H9 (cell line): ENCODE measurements at regions not wholly inside any gene's neighbourhood (a gene's known extent, or its start where the extent isn't known, plus 50 kb on each side); places are given as distances from the start of the nearest gene placed in this dataset.

Source experiments
- DNase-seq: peaks from one replicate; pipeline ENCODE4 v3.0.0-alpha.2; 2017
- H2AFZ ChIP-seq: one replicate; pipeline ENCODE4 v1.6.1; 2013; ENCODE audit warnings: mild to moderate bottlenecking, low read length, control low read depth, moderate library complexity
- H2AK5ac ChIP-seq: 2 replicates; pipeline ENCODE4 v1.6.1; 2013; ENCODE audit warnings: low read length, control low read depth, mixed read lengths; ENCODE audit not compliant: insufficient read length
- H2BK120ac ChIP-seq: one replicate; pipeline ENCODE4 v1.6.1; 2013; ENCODE audit warnings: low read depth, mild to moderate bottlenecking, low read length, control low read depth, inconsistent platforms; ENCODE audit not compliant: poor library complexity, severe bottlenecking
- H2BK12ac ChIP-seq: 2 replicates; pipeline ENCODE4 v1.6.1; 2013; ENCODE audit warnings: low read length, control low read depth, mixed read lengths, low read depth; ENCODE audit not compliant: insufficient read length
- H2BK15ac ChIP-seq: 2 replicates; pipeline ENCODE4 v1.6.1; 2013; ENCODE audit warnings: low read depth, low read length, control low read depth
- H2BK20ac ChIP-seq: one replicate; pipeline ENCODE4 v1.6.1; 2013; ENCODE audit warnings: low read depth, mild to moderate bottlenecking, low read length, control low read depth, inconsistent platforms; ENCODE audit not compliant: poor library complexity, severe bottlenecking
- H2BK5ac ChIP-seq: 2 replicates; pipeline ENCODE4 v1.6.1; 2013; ENCODE audit warnings: low read length, control low read depth, mixed read lengths; ENCODE audit not compliant: insufficient read length
- H3K14ac ChIP-seq: 2 replicates; pipeline ENCODE4 v1.6.1; 2013; ENCODE audit warnings: low read length, control low read depth; ENCODE audit not compliant: insufficient read depth
- H3K18ac ChIP-seq: 2 replicates; pipeline ENCODE4 v1.6.1; 2013; ENCODE audit warnings: low read depth, mild to moderate bottlenecking, mixed read lengths, low read length, control low read depth; ENCODE audit not compliant: insufficient read length
- H3K23ac ChIP-seq: 2 replicates; pipeline ENCODE4 v1.6.1; 2013; ENCODE audit warnings: low read length, control low read depth, mixed read lengths, low read depth; ENCODE audit not compliant: insufficient read length
- H3K23me2 ChIP-seq: 2 replicates; pipeline ENCODE4 v1.6.1; 2013; ENCODE audit warnings: low read depth, mild to moderate bottlenecking, mixed read lengths, low read length, control low read depth; ENCODE audit not compliant: insufficient read length, poor library complexity, severe bottlenecking
- H3K27ac ChIP-seq: 2 replicates; pipeline ENCODE4 v1.5.1; 2013; ENCODE audit warnings: low read length, control low read depth, mixed read lengths, low read depth; ENCODE audit not compliant: insufficient read length
- H3K27me3 ChIP-seq: 2 replicates; pipeline ENCODE4 v1.6.1; 2013; ENCODE audit warnings: low read length, control low read depth, inconsistent platforms; ENCODE audit not compliant: insufficient read depth
- H3K4ac ChIP-seq: 2 replicates; pipeline ENCODE4 v1.6.1; 2013; ENCODE audit warnings: low read depth, mild to moderate bottlenecking, control low read depth, inconsistent platforms, low read length, moderate library complexity
- H3K4me1 ChIP-seq: 2 replicates; pipeline ENCODE4 v1.6.1; 2013; ENCODE audit warnings: low read length, control low read depth, inconsistent platforms; ENCODE audit not compliant: insufficient read depth
- H3K4me2 ChIP-seq: 2 replicates; pipeline ENCODE4 v1.6.1; 2013; ENCODE audit warnings: low read length, control low read depth, mixed read lengths; ENCODE audit not compliant: insufficient read length, insufficient read depth
- H3K56ac ChIP-seq: 2 replicates; pipeline ENCODE4 v1.6.1; 2013; ENCODE audit warnings: low read depth, mild to moderate bottlenecking, mixed read lengths, low read length, control low read depth; ENCODE audit not compliant: insufficient read length
- H3K79me1 ChIP-seq: 2 replicates; pipeline ENCODE4 v1.6.1; 2013; ENCODE audit warnings: low read depth, mild to moderate bottlenecking, moderate library complexity, low read length, control low read depth, inconsistent platforms; ENCODE audit not compliant: insufficient read depth, poor library complexity, severe bottlenecking
- H3K79me2 ChIP-seq: 2 replicates; pipeline ENCODE4 v1.6.1; 2013; ENCODE audit warnings: low read length, control low read depth, inconsistent platforms; ENCODE audit not compliant: insufficient read depth
- H3K9ac ChIP-seq: 2 replicates; pipeline ENCODE4 v1.6.1; 2013; ENCODE audit warnings: low read length, control low read depth, mixed read lengths; ENCODE audit not compliant: insufficient read length; ENCODE audit errors: extremely low read depth
- H3K9me3 ChIP-seq: one replicate; pipeline ENCODE4 v1.6.1; 2013; ENCODE audit warnings: low read depth, low read length, inconsistent platforms; ENCODE audit not compliant: control insufficient read depth
- H3T11ph ChIP-seq: one replicate; pipeline ENCODE4 v1.6.1; 2013; ENCODE audit warnings: mild to moderate bottlenecking, low read length, control low read depth, inconsistent platforms
- H4K20me1 ChIP-seq: one replicate; pipeline ENCODE4 v1.6.1; 2013; ENCODE audit not compliant: control insufficient read depth, insufficient read length, insufficient read depth
- H4K5ac ChIP-seq: 2 replicates; pipeline ENCODE4 v1.6.1; 2013; ENCODE audit warnings: low read depth, mild to moderate bottlenecking, mixed read lengths, low read length, control low read depth; ENCODE audit not compliant: insufficient read length
- H4K8ac ChIP-seq: replicated peaks from 2 replicates; pipeline ENCODE4 v1.6.1; 2013; ENCODE audit warnings: low read length, control low read depth, mixed read lengths, low read depth; ENCODE audit not compliant: insufficient read length
- H4K91ac ChIP-seq: 2 replicates; pipeline ENCODE4 v1.6.1; 2013; ENCODE audit warnings: low read depth, mild to moderate bottlenecking, moderate library complexity, mixed read lengths, low read length, control low read depth; ENCODE audit not compliant: insufficient read length
- H3K27ac Mint-ChIP-seq, 3 experiments: 2 replicates in 2 of 3; 3 replicates in 1 of 3; pipeline ENCODE4 v1.8.0; 2020 to 2021; ENCODE audit warnings: mixed read lengths in 3 of 3, mild to moderate bottlenecking in 1 of 3, moderate library complexity in 1 of 3
- H3K27me3 Mint-ChIP-seq: 2 replicates; pipeline ENCODE4 v1.8.0; 2021; ENCODE audit warnings: low read depth, mild to moderate bottlenecking, moderate library complexity, mixed read lengths
- H3K36me3 Mint-ChIP-seq, 3 experiments: 2 replicates in 2 of 3; 3 replicates in 1 of 3; pipeline ENCODE4 v1.8.0; 2020 to 2021; ENCODE audit warnings: low read depth in 3 of 3, mixed read lengths in 3 of 3; ENCODE audit not compliant: insufficient read depth in 1 of 3
- H3K4me1 Mint-ChIP-seq, 2 experiments: 2 replicates each; pipeline ENCODE4 v1.8.0; 2020; ENCODE audit warnings: mixed read lengths in 2 of 2
- H3K4me3 Mint-ChIP-seq, 2 experiments: 2 replicates in 1 of 2; 3 replicates in 1 of 2; pipeline ENCODE4 v1.8.0; 2020 to 2021; ENCODE audit warnings: mild to moderate bottlenecking in 2 of 2, mixed read lengths in 2 of 2, moderate library complexity in 1 of 2
- H3K9me3 Mint-ChIP-seq, 2 experiments: 2 replicates in 1 of 2; 3 replicates in 1 of 2; pipeline ENCODE4 v1.8.0; 2020; ENCODE audit warnings: mild to moderate bottlenecking in 2 of 2, mixed read lengths in 2 of 2, moderate library complexity in 1 of 2
- CTCF ChIP-seq: fragments of 200-600 bp; sonication (generic); conservative IDR thresholded peaks from 3 replicates; pipeline ENCODE4 v1.8.0; 2021; ENCODE audit warnings: antibody characterized with exemption, mild to moderate bottlenecking
- WGBS: extraction: QIAGEN DNeasy Blood & Tissue Kit; methylation state at CpG from one replicate; pipeline ENCODE4 v1.1.7; 2013; ENCODE audit warnings: missing lambda C conversion rate, low lambda C conversion rate, mixed read lengths; ENCODE audit not compliant: insufficient read length; ENCODE audit errors: extremely low coverage; 5-methylcytosine and 5-hydroxymethylcytosine counted together

DNA sequence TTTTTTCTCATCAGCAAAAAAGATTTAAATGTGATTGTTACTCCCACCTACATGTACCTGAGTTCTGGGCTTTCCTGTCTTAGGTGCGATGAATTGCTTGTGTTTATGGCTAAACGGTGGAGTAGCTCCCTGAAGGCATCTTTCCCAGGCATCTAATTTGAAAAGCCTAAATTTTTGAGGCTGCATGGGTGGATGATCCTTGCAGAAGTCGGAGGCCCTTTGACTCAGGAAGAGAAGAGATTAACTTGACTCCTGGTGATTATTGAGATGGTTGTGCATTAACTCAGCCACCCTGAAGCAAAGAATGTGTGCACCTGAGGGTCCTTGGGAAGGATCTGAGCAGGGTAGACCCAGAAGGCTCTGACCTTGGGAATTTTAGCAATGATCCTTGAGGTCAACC is 155.6 kb upstream of the SEMA3C start:
- peak overlapping the region in 1 of 3 experiments; percentile 85; a peak in 1 of 7 replicates for H3K27ac Mint-ChIP-seq
- no CpG with 5 or more reads among the region's 3 CpGs for WGBS
- H3K4me3 Mint-ChIP-seq, result no peak overlapping the region

More for the DNA sequence above, 155.6 kb upstream of the SEMA3C start:
- Histone ChIP-seq H4K8ac (no peak overlapping the region), H2AK5ac (no peak overlapping the region), H3K79me2 (no peaks in the 10 kb centered on the region), H2AFZ (no peak overlapping the region), H3K9me3 (no peaks in the 10 kb centered on the region), H3K23me2 (no peaks in the 10 kb centered on the region), H3K27ac (no peak overlapping the region), H3K79me1 (no peaks in the 10 kb centered on the region), H3K56ac (no peak overlapping the region), H3K4ac (no peak overlapping the region), H2BK120ac (no peak overlapping the region), H2BK12ac (no peak overlapping the region), H4K5ac (no peak overlapping the region), H4K91ac (no peak overlapping the region), H3K27me3 (no peaks in the 10 kb centered on the region), H2BK15ac (no peak overlapping the region), H4K20me1 (no peaks in the 10 kb centered on the region), H2BK5ac (no peak overlapping the region), H3T11ph (no peak overlapping the region), H3K4me1 (no peaks in the 10 kb centered on the region), H3K9ac (no peak overlapping the region), H3K18ac (no peak overlapping the region), H2BK20ac (no peak overlapping the region), H3K4me2 (no peak overlapping the region), H3K23ac (no peak overlapping the region), H3K14ac (no peak overlapping the region)
- no peaks in the 10 kb centered on the region for H3K27me3 Mint-ChIP-seq
- no peak for DNase-seq
- peaks cover 3 to 5% of the 10 kb centered on the region in 2 experiments; a peak in 1 of 4 replicates for H3K4me1 Mint-ChIP-seq
- no peak for TF ChIP-seq CTCF
- peaks cover 15 to 19% of the 10 kb centered on the region in 2 experiments; a peak in 4 of 5 replicates for H3K9me3 Mint-ChIP-seq
- peaks cover 0 to 22% (median 14%) of the 10 kb centered on the region in 3 experiments; a peak in 5 of 7 replicates for H3K36me3 Mint-ChIP-seq
